ENCODE measurements at regions not wholly inside any gene's neighbourhood (a gene's known extent, or its start where the extent isn't known, plus 50 kb on each side); places are given as distances from the start of the nearest gene placed in this dataset.

GRCh38 chr12:118778077-118778476, 203.3 kb upstream of the SRRM4 start:
- Histone ChIP-seq H3K4me3 (no peak overlapping the region), H3K27ac (no peak overlapping the region), H3K27me3 (no peaks in the 10 kb centered on the region), H3K9me3 (no peaks in the 10 kb centered on the region), H3K36me3 (no peaks in the 10 kb centered on the region), H3K4me1 (no peaks in the 10 kb centered on the region)
- TF ChIP-seq CTCF (IDR thresholded peaks at IDR 0.05) = no peak
- no peak for TF ChIP-seq POLR2A (IDR thresholded peaks at IDR 0.05)
- DNase-seq = no peak
- intact Hi-C loops (cut with DNase I; ENCODE audit: low total_unique reads) = no loop called here

GRCh38 chr12:118780939-118781338, 200.4 kb upstream of the SRRM4 start:
- H3K9me3 ChIP-seq = no peaks in the 10 kb centered on the region
- no peaks in the 10 kb centered on the region for H3K4me1 ChIP-seq
- no peak for DNase-seq
- TF ChIP-seq POLR2A (IDR thresholded peaks at IDR 0.05) (no peak), CTCF (IDR thresholded peaks at IDR 0.05) (no peak)
- no peak overlapping the region for H3K4me3 ChIP-seq
- intact Hi-C loops (cut with DNase I; ENCODE audit: low total_unique reads) = no loop called here
- no peak overlapping the region for H3K27ac ChIP-seq
- H3K36me3 ChIP-seq = no peaks in the 10 kb centered on the region
- no peaks in the 10 kb centered on the region for H3K27me3 ChIP-seq

GRCh38 chr12:118781692-118782091, 199.6 kb upstream of the SRRM4 start:
- Histone ChIP-seq H3K27ac (no peak overlapping the region), H3K4me3 (no peak overlapping the region), H3K4me1 (no peaks in the 10 kb centered on the region), H3K9me3 (no peaks in the 10 kb centered on the region), H3K36me3 (no peaks in the 10 kb centered on the region), H3K27me3 (no peaks in the 10 kb centered on the region)
- DNase-seq = no peak
- intact Hi-C loops (cut with DNase I; ENCODE audit: low total_unique reads) = no loop called here
- TF ChIP-seq CTCF (IDR thresholded peaks at IDR 0.05) (no peak), POLR2A (IDR thresholded peaks at IDR 0.05) (no peak)

GRCh38 chr12:118783703-118784102, 197.6 kb upstream of the SRRM4 start:
- intact Hi-C loops (cut with DNase I; ENCODE audit: low total_unique reads) = no loop called here
- no peaks in the 10 kb centered on the region for H3K36me3 ChIP-seq
- TF ChIP-seq CTCF (IDR thresholded peaks at IDR 0.05) = no peak
- TF ChIP-seq POLR2A (IDR thresholded peaks at IDR 0.05) = no peak
- DNase-seq = no peak
- no peak overlapping the region for H3K27ac ChIP-seq
- no peaks in the 10 kb centered on the region for H3K27me3 ChIP-seq
- no peak overlapping the region for H3K4me3 ChIP-seq
- no peaks in the 10 kb centered on the region for H3K9me3 ChIP-seq
- H3K4me1 ChIP-seq = no peaks in the 10 kb centered on the region

- TF ChIP-seq POLR2A (IDR thresholded peaks at IDR 0.05) = no peak
- no peak for TF ChIP-seq CTCF (IDR thresholded peaks at IDR 0.05)
- Histone ChIP-seq H3K4me3 (no peak overlapping the region), H3K4me1 (no peaks in the 10 kb centered on the region), H3K27ac (no peak overlapping the region), H3K36me3 (no peaks in the 10 kb centered on the region), H3K27me3 (no peaks in the 10 kb centered on the region), H3K9me3 (no peaks in the 10 kb centered on the region)
- intact Hi-C loops (cut with DNase I; ENCODE audit: low total_unique reads) = no loop called here
- no peak for DNase-seq
These were observed 190.8 kb upstream of the SRRM4 start for GRCh38 chr12:118790578-118790977.

Data from uterus (tissue), 3 donors.